ENCODE measurements at regions not wholly inside any gene's neighbourhood (a gene's known extent, or its start where the extent isn't known, plus 50 kb on each side); places are given as distances from the start of the nearest gene placed in this dataset.

DNA sequence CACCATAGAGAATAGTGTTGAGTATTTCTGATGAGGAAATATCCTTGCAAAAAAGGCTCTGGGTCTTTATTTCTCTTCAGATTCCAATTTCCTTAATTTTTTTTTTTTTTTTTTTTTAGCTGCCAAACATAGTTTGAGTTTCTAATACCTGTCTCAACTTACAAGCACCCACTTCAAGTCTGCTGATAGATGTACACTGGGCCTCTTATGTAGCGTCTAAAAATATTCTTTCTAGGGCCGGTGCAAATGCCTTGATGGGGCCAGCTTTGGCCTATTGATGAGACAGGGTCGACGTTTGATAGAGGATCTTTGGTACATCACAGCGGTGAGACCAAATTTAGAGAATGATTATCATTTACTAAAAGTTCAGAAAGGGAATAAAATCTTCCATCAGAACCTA lies 626.4 kb downstream of the LMO4 start:
- no peak overlapping the region for H3K9ac ChIP-seq (ENCODE audit: low read depth, low read length, poor library complexity)
- H3K23ac ChIP-seq (ENCODE audit: low read depth, low read length, poor library complexity), result no peak overlapping the region
- H3K4me1 ChIP-seq (ENCODE audit: control insufficient read depth in 2 of 2, insufficient read depth in 1 of 2, low read depth in 1 of 2, low read length in 2 of 2), result peaks cover 0 to 3% of the 10 kb centered on the region in 2 donors
- no peak for DNase-seq (ENCODE audit: low spot score)
- H3K18ac ChIP-seq (ENCODE audit: low read length), result no peak overlapping the region
- no peak overlapping the region for H4K91ac ChIP-seq (ENCODE audit: low read depth, low read length, poor library complexity)
- no peak overlapping the region for H3K27ac ChIP-seq (replicated peaks; ENCODE audit: low read length)
- H2AFZ ChIP-seq (ENCODE audit: low read length), result no peak overlapping the region
- no peaks in the 10 kb centered on the region for H3K36me3 ChIP-seq (replicated peaks in 1 of 2; ENCODE audit: control insufficient read depth in 2 of 2, insufficient read depth in 2 of 2, low read length in 2 of 2)
- no peaks in the 10 kb centered on the region for H3K27me3 ChIP-seq (ENCODE audit: control insufficient read depth in 3 of 3, insufficient read depth in 3 of 3, low read depth in 1 of 3, low read length in 3 of 3)
- H2BK15ac ChIP-seq (ENCODE audit: low read length), result no peak overlapping the region
- H3K4ac ChIP-seq (ENCODE audit: low read length), result no peak overlapping the region
- no peak overlapping the region for H3K4me2 ChIP-seq (ENCODE audit: insufficient read depth, low read length, poor library complexity, severe bottlenecking)
- H3K79me1 ChIP-seq (ENCODE audit: low read depth, low read length), result no peaks in the 10 kb centered on the region
- no CpG with 5 or more reads among the region's 5 CpGs for WGBS, 2 donors (ENCODE audit: extremely low coverage in 2 of 2, insufficient read length in 2 of 2, insufficient replicate concordance in 1 of 2)
- H3K14ac ChIP-seq (ENCODE audit: low read length), result no peak overlapping the region
- H3K4me3 ChIP-seq (ENCODE audit: low read length in 2 of 2), result no peak overlapping the region
- no peak overlapping the region for H2BK12ac ChIP-seq (ENCODE audit: low read length)
- H4K8ac ChIP-seq (ENCODE audit: low read depth, low read length), result no peak overlapping the region
- H2AK5ac ChIP-seq (ENCODE audit: low read depth, low read length), result no peak overlapping the region
- no peak overlapping the region for H2BK120ac ChIP-seq (ENCODE audit: low read depth, low read length)
- H3K9me3 ChIP-seq (replicated peaks in 1 of 2; ENCODE audit: control insufficient read depth in 2 of 2, insufficient read depth in 1 of 2, low read depth in 1 of 2, low read length in 2 of 2), result no peaks in the 10 kb centered on the region
- H2BK5ac ChIP-seq (ENCODE audit: low read length), result no peak overlapping the region

- peaks cover 0 to 3% of the 10 kb centered on the region in 2 donors for H3K4me1 ChIP-seq (ENCODE audit: control insufficient read depth in 2 of 2, insufficient read depth in 1 of 2, low read depth in 1 of 2, low read length in 2 of 2)
- H3K23ac ChIP-seq (ENCODE audit: low read depth, low read length, poor library complexity), result no peak overlapping the region
- no peak overlapping the region for H2AK5ac ChIP-seq (ENCODE audit: low read depth, low read length)
- no CpG with 5 or more reads among the region's 6 CpGs for WGBS, 2 donors (ENCODE audit: extremely low coverage in 2 of 2, insufficient read length in 2 of 2, insufficient replicate concordance in 1 of 2)
- no peak overlapping the region for H3K9ac ChIP-seq (ENCODE audit: low read depth, low read length, poor library complexity)
- H3K9me3 ChIP-seq (replicated peaks in 1 of 2; ENCODE audit: control insufficient read depth in 2 of 2, insufficient read depth in 1 of 2, low read depth in 1 of 2, low read length in 2 of 2), result no peaks in the 10 kb centered on the region
- H3K79me1 ChIP-seq (ENCODE audit: low read depth, low read length), result no peaks in the 10 kb centered on the region
- H2BK12ac ChIP-seq (ENCODE audit: low read length), result no peak overlapping the region
- H4K8ac ChIP-seq (ENCODE audit: low read depth, low read length), result no peak overlapping the region
- H4K91ac ChIP-seq (ENCODE audit: low read depth, low read length, poor library complexity), result no peak overlapping the region
- H2BK15ac ChIP-seq (ENCODE audit: low read length), result no peak overlapping the region
- no peak overlapping the region for H3K27ac ChIP-seq (replicated peaks; ENCODE audit: low read length)
- no peak overlapping the region for H3K4me3 ChIP-seq (ENCODE audit: low read length in 2 of 2)
- H2AFZ ChIP-seq (ENCODE audit: low read length), result no peak overlapping the region
- H3K18ac ChIP-seq (ENCODE audit: low read length), result no peak overlapping the region
- no peak overlapping the region for H3K14ac ChIP-seq (ENCODE audit: low read length)
- H3K36me3 ChIP-seq (replicated peaks in 1 of 2; ENCODE audit: control insufficient read depth in 2 of 2, insufficient read depth in 2 of 2, low read length in 2 of 2), result no peaks in the 10 kb centered on the region
- no peak overlapping the region for H3K4ac ChIP-seq (ENCODE audit: low read length)
- H3K4me2 ChIP-seq (ENCODE audit: insufficient read depth, low read length, poor library complexity, severe bottlenecking), result no peak overlapping the region
- no peaks in the 10 kb centered on the region for H3K27me3 ChIP-seq (ENCODE audit: control insufficient read depth in 3 of 3, insufficient read depth in 3 of 3, low read depth in 1 of 3, low read length in 3 of 3)
- no peak overlapping the region for H2BK120ac ChIP-seq (ENCODE audit: low read depth, low read length)
- peak; percentile 49 for DNase-seq (ENCODE audit: low spot score)
- H2BK5ac ChIP-seq (ENCODE audit: low read length), result no peak overlapping the region
Observed at GRCh38 chr1:87956072-87956471, 627.4 kb downstream of the LMO4 start.

DNA sequence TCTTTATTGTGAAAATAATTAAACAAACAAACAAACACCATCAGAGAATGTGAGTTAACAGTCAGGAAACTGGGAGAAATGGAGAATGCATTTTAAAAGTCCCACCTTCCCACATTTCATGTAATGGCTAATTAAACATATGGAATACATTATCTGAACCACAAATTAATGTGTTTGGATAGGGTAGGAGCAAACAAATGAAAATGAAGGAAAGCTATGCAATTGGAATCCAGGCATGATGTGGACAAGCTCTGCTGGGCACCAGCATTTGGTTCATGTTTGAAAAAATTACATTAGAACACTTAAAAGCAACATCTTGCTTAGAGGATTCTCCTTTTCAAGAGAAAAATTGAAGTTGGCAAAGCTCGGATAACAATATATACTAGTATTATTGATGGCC lies 628.1 kb downstream of the LMO4 start:
- Histone ChIP-seq H3K18ac (ENCODE audit: low read length) (no peak overlapping the region), H3K9ac (ENCODE audit: low read depth, low read length, poor library complexity) (no peak overlapping the region), H3K4me2 (ENCODE audit: insufficient read depth, low read length, poor library complexity, severe bottlenecking) (no peak overlapping the region), H3K23ac (ENCODE audit: low read depth, low read length, poor library complexity) (no peak overlapping the region), H3K27ac (replicated peaks; ENCODE audit: low read length) (no peak overlapping the region), H2AK5ac (ENCODE audit: low read depth, low read length) (no peak overlapping the region), H3K4me1 (ENCODE audit: control insufficient read depth in 2 of 2, insufficient read depth in 1 of 2, low read depth in 1 of 2, low read length in 2 of 2) (peaks cover 0 to 3% of the 10 kb centered on the region in 2 donors), H3K36me3 (replicated peaks in 1 of 2; ENCODE audit: control insufficient read depth in 2 of 2, insufficient read depth in 2 of 2, low read length in 2 of 2) (no peaks in the 10 kb centered on the region), H3K27me3 (ENCODE audit: control insufficient read depth in 3 of 3, insufficient read depth in 3 of 3, low read depth in 1 of 3, low read length in 3 of 3) (no peaks in the 10 kb centered on the region), H3K14ac (ENCODE audit: low read length) (no peak overlapping the region), H2BK15ac (ENCODE audit: low read length) (no peak overlapping the region), H3K4ac (ENCODE audit: low read length) (no peak overlapping the region), H4K91ac (ENCODE audit: low read depth, low read length, poor library complexity) (no peak overlapping the region), H3K9me3 (replicated peaks in 1 of 2; ENCODE audit: control insufficient read depth in 2 of 2, insufficient read depth in 1 of 2, low read depth in 1 of 2, low read length in 2 of 2) (no peaks in the 10 kb centered on the region), H2BK12ac (ENCODE audit: low read length) (no peak overlapping the region), H4K8ac (ENCODE audit: low read depth, low read length) (no peak overlapping the region), H2BK5ac (ENCODE audit: low read length) (no peak overlapping the region), H3K79me1 (ENCODE audit: low read depth, low read length) (no peaks in the 10 kb centered on the region), H3K4me3 (ENCODE audit: low read length in 2 of 2) (no peak overlapping the region), H2AFZ (ENCODE audit: low read length) (no peak overlapping the region), H2BK120ac (ENCODE audit: low read depth, low read length) (no peak overlapping the region)
- no peak for DNase-seq (ENCODE audit: low spot score)
- WGBS, 2 donors (ENCODE audit: extremely low coverage in 2 of 2, insufficient read length in 2 of 2, insufficient replicate concordance in 1 of 2), result no CpG with 5 or more reads among the region's 1 CpG

GRCh38 chr1:87957331-87957730 lies 628.7 kb downstream of the LMO4 start:
- Histone ChIP-seq H3K23ac (ENCODE audit: low read depth, low read length, poor library complexity) (no peak overlapping the region), H3K4me1 (ENCODE audit: control insufficient read depth in 2 of 2, insufficient read depth in 1 of 2, low read depth in 1 of 2, low read length in 2 of 2) (no peaks in the 10 kb centered on the region), H3K27ac (replicated peaks; ENCODE audit: low read length) (no peak overlapping the region), H3K79me1 (ENCODE audit: low read depth, low read length) (no peaks in the 10 kb centered on the region), H3K4me3 (ENCODE audit: low read length in 2 of 2) (no peak overlapping the region), H2AFZ (ENCODE audit: low read length) (no peak overlapping the region), H2BK12ac (ENCODE audit: low read length) (no peak overlapping the region), H3K27me3 (ENCODE audit: control insufficient read depth in 3 of 3, insufficient read depth in 3 of 3, low read depth in 1 of 3, low read length in 3 of 3) (no peaks in the 10 kb centered on the region), H2AK5ac (ENCODE audit: low read depth, low read length) (no peak overlapping the region), H3K4me2 (ENCODE audit: insufficient read depth, low read length, poor library complexity, severe bottlenecking) (no peak overlapping the region), H3K9ac (ENCODE audit: low read depth, low read length, poor library complexity) (no peak overlapping the region), H2BK15ac (ENCODE audit: low read length) (no peak overlapping the region), H3K4ac (ENCODE audit: low read length) (no peak overlapping the region), H3K14ac (ENCODE audit: low read length) (no peak overlapping the region), H3K18ac (ENCODE audit: low read length) (no peak overlapping the region), H2BK120ac (ENCODE audit: low read depth, low read length) (no peak overlapping the region), H2BK5ac (ENCODE audit: low read length) (no peak overlapping the region), H3K9me3 (replicated peaks in 1 of 2; ENCODE audit: control insufficient read depth in 2 of 2, insufficient read depth in 1 of 2, low read depth in 1 of 2, low read length in 2 of 2) (peaks cover 0 to under 1% of the 10 kb centered on the region in 2 donors), H4K91ac (ENCODE audit: low read depth, low read length, poor library complexity) (no peak overlapping the region), H3K36me3 (replicated peaks in 1 of 2; ENCODE audit: control insufficient read depth in 2 of 2, insufficient read depth in 2 of 2, low read length in 2 of 2) (no peaks in the 10 kb centered on the region), H4K8ac (ENCODE audit: low read depth, low read length) (no peak overlapping the region)
- WGBS, 2 donors (ENCODE audit: extremely low coverage in 2 of 2, insufficient read length in 2 of 2, insufficient replicate concordance in 1 of 2), result no CpG with 5 or more reads among the region's 3 CpGs
- DNase-seq (ENCODE audit: low spot score), result no peak
